ENCODE measurements at regions not wholly inside any gene's neighbourhood (a gene's known extent, or its start where the extent isn't known, plus 50 kb on each side); places are given as distances from the start of the nearest gene placed in this dataset.

DNA sequence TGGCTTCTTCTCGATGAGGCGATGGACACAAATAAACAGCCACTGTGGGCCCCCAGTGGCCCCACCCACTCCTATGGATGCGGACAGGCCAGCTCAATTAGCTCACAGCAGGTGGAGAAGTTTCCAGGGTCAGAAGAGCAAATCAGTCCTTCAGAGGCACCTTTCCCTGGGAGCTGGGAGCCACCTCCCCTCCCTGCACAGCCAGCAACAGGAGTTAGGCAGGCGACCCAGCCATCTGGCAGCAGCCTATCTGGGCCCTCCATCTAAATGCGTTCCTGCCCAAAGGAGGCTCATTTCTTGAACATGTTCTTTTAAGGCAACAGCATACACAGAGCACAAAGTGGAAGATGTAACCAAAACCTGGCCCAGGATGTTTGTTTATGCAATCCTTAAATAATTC is 211.9 kb upstream of the ARRDC4 start:
- no peak for TF ChIP-seq POLR2A (IDR thresholded peaks at IDR 0.05; ENCODE audit: low read depth, low read length)
- no peak for TF ChIP-seq SMC3 (IDR thresholded peaks at IDR 0.05; ENCODE audit: low read depth, low read length)

Data from IMR-90 (cell line).